Hematopoietic multipotent progenitor cell (in vitro differentiated cells): ENCODE measurements at regions not wholly inside any gene's neighbourhood (a gene's known extent, or its start where the extent isn't known, plus 50 kb on each side); places are given as distances from the start of the nearest gene placed in this dataset.

Source experiments
- DNase-seq, 3 donors: peaks; one replicate each; pipeline ENCODE4 v3.0.0-alpha.2; 2011 to 2015; ENCODE audit warnings: low read depth in 2 of 3, low spot score in 2 of 3

DNA sequence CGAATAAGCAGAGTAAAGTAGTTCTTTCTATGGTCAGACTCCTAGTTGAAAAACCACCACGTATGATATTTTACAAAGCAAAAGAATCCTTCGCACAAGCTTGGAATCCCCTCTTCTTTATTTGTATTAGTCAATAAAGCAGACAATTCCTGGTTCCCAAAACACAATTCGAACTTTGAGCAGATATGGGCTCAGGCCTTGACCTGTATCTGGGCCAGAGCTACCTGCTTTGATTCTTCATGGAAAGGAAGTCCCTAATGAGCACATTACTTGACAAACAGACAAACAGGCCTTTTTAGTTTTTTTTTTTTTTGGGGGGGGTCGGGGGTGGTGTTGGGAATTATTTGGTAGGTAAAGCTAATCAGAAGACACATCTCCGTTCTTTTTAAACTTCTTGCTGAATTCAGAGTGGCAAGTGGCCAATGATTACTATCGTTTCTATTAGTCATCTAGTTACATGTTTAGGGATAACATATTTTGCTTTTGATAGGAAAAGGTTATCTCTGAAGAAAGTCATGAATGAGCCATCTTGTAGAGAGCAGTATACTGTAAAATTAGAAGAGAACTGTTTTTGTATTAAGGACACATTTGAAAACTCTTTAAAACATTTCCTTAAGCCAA is 116.6 kb upstream of the HMHB1 start:
- no peak for DNase-seq

DNA sequence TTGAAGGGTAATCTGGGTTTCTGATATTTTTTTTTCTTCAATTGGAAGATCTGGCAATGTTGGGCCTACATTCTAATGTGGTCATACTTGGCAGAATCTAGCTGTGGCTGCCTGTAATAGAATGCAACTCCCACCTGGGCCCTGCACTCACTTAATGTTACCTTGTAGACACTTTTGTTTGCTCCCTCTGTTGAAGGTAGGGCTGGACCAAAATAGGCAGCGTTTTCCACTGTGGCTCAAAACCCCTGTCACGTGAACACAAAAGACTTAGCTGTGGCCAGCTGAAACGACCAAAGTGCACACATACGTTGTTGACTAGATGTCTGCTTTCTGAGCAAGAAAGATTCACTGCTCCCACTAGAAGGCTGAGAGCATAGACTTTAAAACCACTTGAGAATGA is 117.6 kb upstream of the HMHB1 start:
- DNase-seq: no peak

DNA sequence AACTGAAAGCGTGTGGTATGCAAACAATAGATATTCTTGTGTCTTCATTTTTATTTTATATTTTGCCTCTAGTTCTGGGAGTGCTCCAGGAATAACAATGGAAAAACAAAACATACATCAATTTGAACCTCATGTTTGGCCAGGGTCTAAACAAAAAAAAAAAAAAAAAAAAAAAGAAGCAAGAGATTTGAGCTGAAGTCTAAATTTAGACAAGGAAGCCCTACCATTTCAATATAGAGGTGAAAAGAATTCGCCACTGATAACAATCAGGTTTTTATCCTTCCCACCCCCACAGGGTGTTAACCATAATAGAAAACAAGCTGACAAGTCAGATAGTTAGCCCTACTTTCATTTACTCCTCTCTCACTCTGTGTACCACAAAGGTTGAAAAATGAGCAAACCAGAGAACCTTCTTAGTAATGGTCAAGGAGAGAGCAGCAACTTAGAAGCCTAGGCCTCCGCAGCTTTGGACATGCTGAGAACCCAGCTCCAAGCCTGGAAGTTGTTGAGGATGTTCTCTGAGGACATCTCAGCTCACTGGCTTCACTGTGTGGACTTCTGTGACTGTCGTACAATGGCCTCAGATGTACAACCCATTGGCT is 118.2 kb upstream of the HMHB1 start:
- DNase-seq: no peak

DNA sequence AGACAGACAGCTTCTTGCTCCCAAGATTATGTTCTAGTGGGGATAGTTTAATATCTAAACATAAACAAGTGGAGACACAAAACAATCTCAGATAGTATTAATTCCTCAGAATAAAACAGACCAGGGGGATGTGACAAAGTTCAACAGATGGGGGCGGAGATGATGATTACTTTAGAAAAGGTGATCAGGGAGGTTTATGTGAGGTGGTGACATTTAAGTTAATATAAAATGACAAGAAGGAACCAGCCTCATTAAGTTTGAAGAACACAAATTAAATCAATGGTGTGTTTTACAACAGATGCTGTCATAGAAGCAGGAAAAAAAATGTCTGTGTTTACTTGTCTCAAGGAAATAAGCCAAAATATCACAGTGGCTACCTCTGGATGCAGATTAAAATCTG is 119.6 kb upstream of the HMHB1 start:
- no peak for DNase-seq

DNA sequence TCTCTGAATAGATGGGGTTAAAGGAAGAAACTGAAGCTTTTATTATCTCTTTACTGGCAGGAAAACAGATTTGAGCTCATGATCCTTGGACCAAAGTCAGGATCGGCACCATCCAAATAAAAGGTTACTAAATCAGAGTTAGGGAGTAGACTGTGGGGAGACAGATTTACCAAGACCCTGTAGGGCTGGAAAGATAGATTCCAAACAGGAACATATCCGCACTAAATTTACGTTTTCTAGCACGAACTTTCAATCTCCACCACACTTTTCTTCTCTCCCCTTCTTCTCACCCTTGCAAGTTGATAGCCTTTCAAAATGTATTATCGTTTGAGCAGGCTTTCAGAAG is 120.0 kb upstream of the HMHB1 start:
- DNase-seq: no peak

DNA sequence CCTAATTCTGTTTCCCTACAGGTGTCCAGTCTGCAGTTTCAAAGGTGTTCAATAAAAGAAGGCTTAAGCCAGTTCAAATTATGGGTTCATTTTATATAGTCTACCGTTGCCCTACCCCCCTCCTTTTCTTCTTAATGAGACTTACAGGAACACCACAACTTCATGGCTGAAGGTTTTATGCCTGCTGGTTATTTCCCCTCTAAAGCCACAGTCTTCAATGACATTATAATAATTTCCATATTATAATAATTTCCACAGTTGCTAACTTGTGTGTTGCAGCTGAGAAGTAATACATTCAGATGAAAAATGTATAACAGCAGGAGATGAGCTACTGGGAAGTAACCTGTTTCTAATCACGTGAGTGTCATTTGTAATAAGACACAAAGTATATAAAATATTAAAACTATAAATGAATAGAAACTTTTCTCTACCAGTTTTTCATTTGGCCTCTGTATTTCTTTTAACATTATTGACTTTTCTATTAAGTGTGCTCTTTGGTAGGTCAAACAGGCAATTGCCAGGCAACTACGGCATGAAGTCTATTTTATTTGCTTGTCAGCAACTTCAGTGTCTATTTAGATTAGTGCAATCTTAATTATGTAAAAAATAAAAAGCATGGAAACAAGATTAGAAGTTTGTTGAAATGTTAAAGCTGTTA is 120.5 kb upstream of the HMHB1 start:
- no peak for DNase-seq

DNA sequence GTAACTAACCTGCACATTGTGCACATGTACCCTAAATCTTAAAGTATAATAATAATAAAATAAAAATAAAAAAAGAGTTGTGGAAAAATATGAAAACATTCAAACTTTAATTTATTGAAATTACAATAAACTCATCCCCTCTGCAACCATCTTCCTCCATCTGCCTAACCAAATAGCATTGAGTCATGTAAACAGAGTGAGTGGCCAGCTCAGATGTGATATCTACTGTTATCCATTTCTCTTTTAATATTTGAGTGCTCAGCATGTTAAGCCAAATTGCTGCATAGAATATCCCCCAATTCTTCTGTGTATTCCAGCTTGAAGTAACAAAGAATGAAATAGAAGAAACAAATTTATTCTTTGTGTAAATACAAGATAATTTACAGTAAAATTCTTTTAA is 124.4 kb upstream of the HMHB1 start:
- no peak for DNase-seq

DNA sequence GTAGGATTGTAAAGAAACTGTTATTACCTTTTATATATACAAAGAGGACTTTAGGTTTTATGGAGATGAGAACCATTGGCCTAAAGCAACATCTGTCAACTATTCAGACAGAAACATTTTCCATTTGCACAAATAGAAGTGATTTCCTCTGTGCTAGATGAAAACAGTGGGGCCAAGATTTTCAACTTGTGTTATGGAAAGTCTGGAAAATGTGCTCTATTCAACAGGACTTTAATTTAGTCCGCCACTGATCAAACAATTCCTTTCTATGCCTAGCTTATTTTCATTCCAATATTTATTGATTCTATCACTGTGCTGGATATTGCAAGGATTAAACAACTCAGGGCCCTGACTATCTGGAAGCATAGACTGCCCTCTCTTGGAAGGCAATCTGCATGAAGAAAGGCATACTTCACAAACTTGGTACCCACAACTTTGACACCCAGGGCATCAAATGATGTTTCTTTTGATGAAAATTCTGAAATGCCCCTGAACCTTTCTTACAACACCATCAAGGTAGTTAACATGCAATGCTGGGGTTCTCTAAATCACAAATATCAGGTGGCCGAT is 126.6 kb upstream of the HMHB1 start:
- DNase-seq: peak in 1 of 3 donors; percentile 9

DNA sequence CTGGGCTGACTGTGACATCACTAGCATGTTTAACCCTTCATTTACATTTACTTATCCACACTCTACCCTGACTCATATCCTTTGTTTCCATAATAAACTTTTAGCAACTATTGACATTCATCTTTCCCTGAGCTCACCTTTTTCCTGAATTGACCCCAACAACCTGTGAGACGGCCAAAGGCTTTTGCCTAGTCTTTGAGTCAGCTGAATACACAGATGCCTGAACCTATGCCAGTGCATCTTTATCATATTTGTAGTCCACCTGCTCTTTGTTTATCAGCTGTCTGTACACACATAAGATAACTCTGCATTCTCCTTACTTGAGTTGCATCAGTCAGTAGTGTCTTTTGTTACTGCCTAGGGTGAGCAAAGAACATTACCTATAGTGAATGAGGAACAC is 128.5 kb upstream of the HMHB1 start:
- DNase-seq: no peak

DNA sequence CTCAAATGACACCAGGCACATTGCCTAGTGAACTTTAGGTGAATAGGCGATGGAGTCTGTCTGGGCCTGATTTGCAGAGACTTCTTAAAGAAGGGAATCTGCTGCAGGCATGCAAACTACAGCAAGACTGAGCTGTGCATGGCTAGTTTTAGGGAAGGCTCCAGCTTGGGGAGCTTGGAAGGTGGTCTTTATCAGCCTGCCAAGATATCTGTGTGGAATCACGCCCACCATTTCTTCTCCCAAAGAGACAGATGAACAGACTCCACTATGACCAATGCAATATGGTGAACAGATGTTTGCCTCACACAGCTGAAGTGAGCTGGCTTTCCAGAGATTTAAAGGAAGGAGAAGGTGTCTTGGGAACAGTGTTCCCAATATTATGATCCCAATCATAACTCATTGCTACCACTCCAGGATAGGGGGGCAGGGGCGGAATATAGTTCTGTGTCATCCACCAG is 129.0 kb upstream of the HMHB1 start:
- no peak for DNase-seq

DNA sequence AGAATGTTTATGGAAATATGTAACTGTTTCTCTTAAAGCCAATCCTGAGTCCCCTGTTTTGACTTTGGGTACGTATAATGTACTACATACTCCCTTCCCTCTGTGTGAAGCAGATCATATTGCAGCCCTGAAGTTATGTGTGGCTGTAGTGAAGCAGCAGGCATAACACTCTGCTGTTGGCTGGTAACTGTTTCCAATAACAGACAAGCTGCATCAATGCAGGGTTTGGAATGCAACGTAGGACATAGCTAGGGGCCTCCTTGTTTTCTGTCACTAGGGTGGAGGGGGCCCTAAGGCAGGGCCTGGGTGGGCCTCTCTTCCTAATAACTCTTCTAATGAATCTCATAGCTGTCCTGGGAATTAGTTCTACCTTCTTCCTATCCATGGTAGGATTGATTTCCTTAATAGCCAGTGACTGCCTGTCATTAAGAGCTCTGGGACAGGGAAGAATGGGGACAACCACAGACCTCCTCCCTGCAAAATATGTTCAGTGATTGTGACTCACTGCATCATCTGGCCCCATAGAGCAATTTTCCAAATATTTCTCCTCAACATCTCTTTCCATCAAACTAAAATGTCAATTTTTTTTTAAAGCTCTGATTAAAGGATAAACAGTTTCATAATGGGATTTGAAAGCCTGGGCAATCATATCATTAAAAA is 129.6 kb upstream of the HMHB1 start:
- no peak for DNase-seq

DNA sequence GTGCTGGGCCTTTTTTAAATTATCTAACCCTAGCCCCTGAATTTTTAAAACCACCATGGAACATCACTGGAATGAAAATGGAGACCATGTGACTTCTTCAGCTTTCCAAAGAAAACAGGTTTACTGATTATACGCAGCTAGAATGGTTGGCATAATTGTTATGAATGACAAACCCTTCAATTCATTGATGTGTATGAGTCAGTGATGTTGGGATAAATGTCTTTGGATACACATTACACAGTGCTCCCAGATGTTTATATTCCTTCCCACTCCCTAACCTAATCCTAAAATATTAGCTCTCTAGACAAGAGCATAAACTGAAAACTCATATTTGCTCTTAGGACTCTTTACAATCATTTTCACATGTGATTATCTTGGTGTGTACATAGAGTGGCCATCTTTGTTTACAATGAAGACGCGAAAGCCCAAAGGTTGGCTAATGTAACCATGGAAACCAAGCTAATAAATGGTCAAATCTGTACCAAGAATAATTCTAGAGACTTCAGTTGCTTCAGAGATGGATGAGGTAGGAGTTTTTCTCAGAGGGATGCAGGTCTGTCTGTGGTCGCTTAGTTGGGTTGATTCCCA is 131.2 kb upstream of the HMHB1 start:
- DNase-seq: no peak

DNA sequence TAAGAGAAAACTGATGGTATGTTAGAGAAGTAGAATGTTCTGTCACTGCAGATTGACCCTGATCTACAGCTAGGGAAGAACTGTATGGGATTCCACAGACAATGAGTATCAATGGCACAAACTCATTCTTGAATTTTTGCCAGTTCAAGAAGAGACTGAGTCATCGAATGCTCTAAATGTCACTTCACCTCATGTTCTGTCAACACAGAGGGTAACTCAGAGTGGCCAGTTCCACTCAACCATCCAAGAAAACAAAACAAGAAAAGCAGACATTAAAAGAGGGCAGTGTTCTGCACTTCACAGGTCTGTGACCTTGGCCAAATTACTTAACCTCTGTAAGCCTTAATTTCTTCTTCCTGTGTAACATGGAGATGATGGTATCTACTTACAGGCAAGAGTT is 132.2 kb upstream of the HMHB1 start:
- DNase-seq: no peak

DNA sequence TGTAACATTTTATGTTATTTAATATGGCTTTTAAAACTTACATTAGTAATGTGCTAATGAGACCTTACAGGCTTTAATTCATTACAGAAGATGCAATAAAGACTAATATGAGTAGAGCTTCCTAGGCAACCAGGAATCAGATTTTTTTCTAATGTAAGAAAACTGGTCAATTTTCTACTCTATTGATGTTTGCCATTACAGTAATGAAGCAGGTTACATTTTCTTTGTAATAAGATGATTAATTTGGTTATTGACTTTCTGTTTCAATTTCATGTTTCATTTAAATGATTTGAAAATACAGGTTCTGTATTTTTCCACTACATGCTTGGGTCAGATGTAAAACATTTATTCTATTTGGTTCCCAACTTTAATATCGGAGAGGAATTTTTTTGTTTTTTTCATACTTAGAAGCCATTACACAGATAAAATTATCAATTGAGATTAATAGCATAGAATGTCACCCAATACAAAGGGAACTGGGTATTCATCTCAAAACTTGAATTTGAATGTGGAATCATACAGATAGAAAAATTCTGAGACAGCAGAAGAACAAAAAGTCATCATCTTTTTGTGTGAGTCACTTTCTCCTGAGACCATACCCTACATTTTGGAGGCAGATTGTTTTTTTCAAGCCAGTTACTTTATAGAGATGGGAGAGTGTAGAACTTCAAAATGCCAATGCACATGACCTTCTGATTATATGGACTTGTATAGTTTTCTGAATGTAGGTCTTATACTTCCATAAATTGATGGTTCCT is 133.6 kb upstream of the HMHB1 start:
- no peak for DNase-seq

DNA sequence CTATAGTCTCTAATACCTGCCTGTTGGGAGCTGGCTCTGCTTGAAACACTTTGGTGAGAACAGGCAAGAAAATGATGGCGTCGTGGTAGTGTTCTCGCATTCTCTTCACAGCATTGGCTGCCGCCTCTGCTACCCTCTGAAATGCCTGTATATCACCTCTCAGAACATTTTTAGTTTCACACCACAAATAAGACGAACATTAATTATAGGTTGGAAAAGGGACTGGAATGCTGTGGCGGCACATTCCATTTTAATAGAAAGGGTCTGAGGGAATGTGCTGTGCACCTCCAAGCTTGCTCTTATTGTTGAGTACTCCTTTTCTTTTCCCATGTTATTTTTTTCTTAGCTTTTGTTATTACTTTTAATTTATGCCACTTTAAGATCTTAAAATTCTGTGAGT is 134.6 kb upstream of the HMHB1 start:
- DNase-seq: no peak

DNA sequence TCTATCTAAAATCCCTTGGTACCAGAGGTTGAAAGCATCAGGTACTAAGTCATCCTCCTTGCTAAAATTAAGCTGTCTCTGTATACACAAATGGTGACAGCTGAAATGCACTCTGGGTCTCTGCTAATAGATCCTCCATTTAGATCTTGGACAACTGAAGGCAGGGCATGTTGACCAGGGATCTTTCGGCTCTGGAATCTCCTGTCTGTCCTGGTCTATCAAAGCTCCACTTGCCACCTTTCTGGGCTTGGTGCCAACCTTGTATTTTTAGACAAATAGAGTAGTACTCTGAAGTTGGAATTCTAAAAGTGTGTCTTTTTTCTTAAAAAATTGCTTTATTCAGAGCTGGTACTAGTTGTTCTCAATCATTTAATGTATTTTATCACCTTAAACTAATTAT is 135.2 kb upstream of the HMHB1 start:
- DNase-seq: no peak

DNA sequence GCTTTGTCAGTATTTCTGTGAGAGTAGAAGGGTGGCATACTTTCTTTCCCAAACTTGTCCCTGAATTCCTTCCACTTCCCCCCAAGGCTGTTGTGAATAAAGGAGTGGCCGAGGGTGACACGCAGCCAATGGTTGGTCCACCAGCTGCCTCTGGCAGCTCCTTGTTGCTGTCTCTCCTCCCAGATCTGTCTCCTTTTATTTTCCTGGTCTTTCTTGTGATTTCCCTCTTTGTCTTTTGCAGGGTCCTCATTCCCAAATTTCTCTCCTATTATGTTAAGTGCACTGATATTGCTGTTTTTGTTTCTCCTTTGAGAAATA is 137.5 kb upstream of the HMHB1 start:
- no peak for DNase-seq

DNA sequence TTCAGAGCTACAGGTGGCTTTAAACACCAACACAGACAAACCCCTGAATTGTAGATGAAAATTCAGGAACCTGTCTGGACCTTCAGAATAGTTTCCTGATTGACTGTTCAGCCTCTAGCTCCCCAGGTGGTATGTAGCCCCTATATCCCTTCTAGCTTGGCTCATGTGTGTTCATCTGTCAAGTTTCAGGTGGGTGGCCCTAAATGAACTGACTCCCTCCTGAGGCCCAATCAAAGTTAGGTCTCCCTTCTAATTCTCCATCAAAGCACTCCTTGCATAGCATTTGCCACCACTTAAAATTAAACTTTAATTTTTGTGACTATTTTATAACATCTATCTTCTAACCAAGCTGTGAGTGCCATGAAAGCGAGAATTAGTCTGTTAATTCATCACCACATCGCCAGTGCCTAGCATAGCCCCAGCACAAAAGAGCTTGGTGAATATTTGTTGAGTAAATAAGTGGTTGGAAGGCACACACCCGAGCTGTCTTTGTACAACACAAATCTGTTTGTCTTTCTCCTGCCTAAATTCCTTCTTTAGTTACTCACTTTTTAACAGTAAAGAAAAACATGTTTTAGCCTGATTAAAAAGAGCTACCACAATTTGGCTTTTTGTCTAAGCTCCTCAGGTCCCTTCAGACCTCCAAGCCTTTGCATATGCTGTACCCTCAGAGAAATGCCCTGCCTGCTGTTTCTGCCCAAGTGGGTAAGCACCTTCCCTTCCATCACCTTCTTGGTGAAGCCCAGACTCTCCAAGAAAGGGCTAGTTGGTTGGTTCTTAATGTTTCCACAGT is 138.1 kb upstream of the HMHB1 start:
- DNase-seq: no peak

DNA sequence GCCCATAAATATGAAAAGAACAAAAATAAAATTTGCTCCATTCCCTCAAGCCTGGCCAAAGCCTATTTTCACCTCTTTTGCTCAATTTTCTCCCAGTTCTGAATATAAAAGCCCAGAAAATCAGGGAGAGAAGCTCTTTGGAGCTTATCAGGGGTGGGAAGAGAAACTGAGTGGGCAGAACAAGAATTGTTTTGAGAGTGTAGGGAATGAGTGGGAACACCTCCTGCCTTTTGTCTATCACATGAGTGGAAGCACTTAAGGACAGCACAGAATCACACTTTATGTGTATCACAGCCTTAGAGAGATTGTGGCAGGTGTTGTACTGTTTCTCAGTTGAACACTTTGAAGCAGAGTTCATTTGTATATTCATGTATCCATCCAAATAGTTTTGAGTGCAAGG is 139.2 kb upstream of the HMHB1 start:
- no peak for DNase-seq
